Neutrophil (primary cell): ENCODE measurements at regions not wholly inside any gene's neighbourhood (a gene's known extent, or its start where the extent isn't known, plus 50 kb on each side); places are given as distances from the start of the nearest gene placed in this dataset.

Experiments used
- H3K27ac ChIP-seq: fragments of 200-600 bp; sonication (generic); 2 replicates; pipeline ENCODE4 v1.5.1; 2016; ENCODE audit warnings: mild to moderate bottlenecking, moderate library complexity
- H3K27me3 ChIP-seq: fragments of 200-600 bp; sonication (generic); 2 replicates; pipeline ENCODE4 v1.6.0; 2016; ENCODE audit warnings: mild to moderate bottlenecking
- H3K36me3 ChIP-seq: fragments of 200-600 bp; sonication (generic); 2 replicates; pipeline ENCODE4 v1.5.1; 2017
- H3K4me1 ChIP-seq, 2 experiments: fragments of 200-600 bp in 1 of 2; sonication (generic) in 1 of 2; 1 replicate in 1 of 2; 2 replicates in 1 of 2; pipeline versions ENCODE4 v1.5.1 to v1.6.1; 2013 to 2016; ENCODE audit warnings: low read depth in 1 of 2, low read length in 1 of 2, mild to moderate bottlenecking in 1 of 2, moderate library complexity in 1 of 2; ENCODE audit not compliant: control insufficient read depth in 1 of 2, insufficient read depth in 1 of 2
- H3K4me3 ChIP-seq, 2 experiments: fragments of 200-600 bp in 1 of 2; sonication (generic) in 1 of 2; 1 replicate in 1 of 2; 2 replicates in 1 of 2; pipeline ENCODE4 v1.5.1; 2013 to 2016; ENCODE audit warnings: low read depth in 1 of 2, low read length in 1 of 2, mild to moderate bottlenecking in 1 of 2, moderate library complexity in 1 of 2
- H3K9me3 ChIP-seq: fragments of 200-600 bp; sonication (generic); 2 replicates; pipeline ENCODE4 v1.5.1; 2016
- CTCF ChIP-seq: fragments of 200-600 bp; sonication (generic); IDR thresholded peaks from 2 replicates; pipeline ENCODE4 v1.5.1; 2016; ENCODE audit warnings: antibody characterized with exemption

DNA sequence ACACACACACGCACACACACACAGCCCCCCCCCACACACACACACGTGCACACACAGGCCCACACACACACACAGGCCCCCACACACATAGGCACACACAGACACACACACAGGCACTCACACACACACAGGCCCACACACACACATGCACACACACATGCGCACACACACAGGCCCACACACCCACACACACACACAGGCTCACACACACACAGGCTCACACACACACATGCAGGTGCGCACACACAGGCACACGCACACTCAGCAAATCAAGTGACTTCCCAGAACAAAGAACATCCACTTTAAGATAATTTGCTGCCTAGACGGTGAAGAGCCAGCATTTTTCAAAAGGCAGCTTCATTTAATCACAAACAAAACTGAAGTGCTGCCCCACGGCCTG lies 78.5 kb upstream of the FBRSL1 start:
- H3K36me3 ChIP-seq = no peaks in the 10 kb centered on the region
- no peak for TF ChIP-seq CTCF
- no peaks in the 10 kb centered on the region for H3K9me3 ChIP-seq
- no peak overlapping the region for H3K27ac ChIP-seq
- peaks cover 3 to 4% of the 10 kb centered on the region in 2 experiments for H3K4me1 ChIP-seq
- H3K4me3 ChIP-seq = no peak overlapping the region
- peaks cover 11% of the 10 kb centered on the region for H3K27me3 ChIP-seq

GRCh38 chr12:132410849-132411248 lies 79.1 kb upstream of the FBRSL1 start:
- Histone ChIP-seq H3K9me3 (no peaks in the 10 kb centered on the region), H3K4me1 (peaks cover 3 to 4% of the 10 kb centered on the region in 2 experiments), H3K4me3 (no peak overlapping the region), H3K27ac (no peak overlapping the region), H3K36me3 (no peaks in the 10 kb centered on the region), H3K27me3 (peaks cover 11% of the 10 kb centered on the region)
- TF ChIP-seq CTCF = no peak

GRCh38 chr12:132410296-132410625 lies 79.7 kb upstream of the FBRSL1 start:
- H3K4me3 ChIP-seq = no peak overlapping the region
- TF ChIP-seq CTCF = no peak
- H3K4me1 ChIP-seq = peaks cover 3 to 4% of the 10 kb centered on the region in 2 experiments
- H3K36me3 ChIP-seq = no peaks in the 10 kb centered on the region
- no peaks in the 10 kb centered on the region for H3K9me3 ChIP-seq
- no peak overlapping the region for H3K27ac ChIP-seq
- peaks cover 13% of the 10 kb centered on the region for H3K27me3 ChIP-seq

DNA sequence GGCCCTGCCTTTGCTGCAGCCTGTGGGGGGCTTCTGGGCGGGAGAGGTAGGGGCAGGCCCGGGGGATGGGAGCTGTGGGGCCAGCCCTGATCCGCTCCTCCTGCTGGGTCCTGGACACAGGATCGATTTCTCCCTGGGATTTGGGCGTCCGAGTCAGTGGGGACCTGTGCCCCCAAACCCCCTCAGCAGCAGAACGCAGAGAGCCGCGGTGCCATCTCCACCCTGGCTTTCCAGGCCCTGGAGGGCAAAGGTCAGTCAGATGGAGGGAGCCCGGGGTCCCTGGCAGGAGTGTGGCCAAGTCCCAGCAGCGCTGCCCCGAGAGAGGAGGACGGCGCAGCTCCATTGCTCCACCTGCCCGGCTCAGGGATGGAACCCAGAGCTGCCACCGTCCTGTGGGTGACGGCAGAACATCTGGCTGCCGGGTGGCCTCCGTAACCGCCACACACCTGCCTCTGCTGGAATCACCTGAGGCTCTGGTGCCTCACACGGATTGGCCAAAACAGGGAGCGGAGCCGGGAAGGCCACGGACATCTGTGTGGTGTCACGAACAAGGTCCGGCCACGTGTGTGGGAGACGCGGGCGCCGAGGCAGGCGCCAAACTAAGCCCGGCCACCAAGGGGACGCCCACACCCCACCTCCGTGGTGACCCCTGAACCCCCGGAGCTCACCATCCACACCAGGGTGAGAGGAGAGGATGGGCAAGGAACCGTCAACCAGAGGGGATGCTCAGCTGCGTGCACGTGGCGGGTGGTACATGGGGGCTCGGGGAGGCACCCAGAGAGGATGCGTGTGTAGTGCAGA lies 80.3 kb upstream of the FBRSL1 start:
- Histone ChIP-seq H3K36me3 (no peaks in the 10 kb centered on the region), H3K4me3 (no peak overlapping the region), H3K9me3 (no peaks in the 10 kb centered on the region), H3K4me1 (peaks cover 0 to under 1% of the 10 kb centered on the region in 2 experiments), H3K27ac (no peak overlapping the region), H3K27me3 (peaks cover 14% of the 10 kb centered on the region)
- TF ChIP-seq CTCF = no peak

DNA sequence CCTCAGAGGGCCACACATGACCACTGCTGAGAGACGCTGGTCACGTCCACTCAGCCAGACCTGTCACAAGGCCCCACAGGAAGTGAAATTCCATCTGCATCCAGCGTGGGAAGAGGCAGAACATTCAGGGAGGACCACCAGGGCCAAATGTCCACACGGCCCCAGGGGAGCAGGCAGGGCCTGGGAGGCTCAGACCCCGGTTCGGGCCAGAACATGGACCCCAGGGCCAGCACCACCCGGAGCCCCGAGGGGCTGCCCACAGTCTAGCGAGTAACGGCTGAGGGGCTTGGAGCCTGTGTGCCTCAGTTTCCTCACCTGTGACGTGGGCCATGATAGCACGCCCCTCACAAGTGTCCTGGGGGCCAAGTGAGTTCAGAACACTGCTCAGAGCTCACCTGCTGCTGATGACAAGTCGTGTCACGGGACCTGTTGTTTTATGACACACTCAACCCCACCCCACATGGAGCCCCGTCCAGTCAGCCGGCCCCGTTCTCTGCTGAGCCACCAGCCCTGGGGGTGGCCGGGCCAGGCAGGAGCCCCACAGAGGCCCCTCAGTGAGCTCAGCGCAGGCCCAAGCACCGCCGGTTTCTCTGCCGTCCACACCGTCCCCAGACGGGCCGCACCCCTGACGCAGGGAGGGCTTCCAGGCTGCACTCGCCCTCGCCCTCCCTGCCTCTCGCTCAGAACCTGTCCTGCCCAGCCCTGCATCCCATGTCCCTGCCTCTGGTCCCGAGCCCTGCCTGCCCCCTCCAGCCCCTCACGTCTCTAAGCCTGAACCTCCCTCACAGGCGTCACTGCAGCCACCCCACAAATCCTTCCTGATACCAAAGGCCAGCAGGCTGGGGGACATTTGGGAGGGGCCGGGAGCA lies 79.5 kb upstream of the GALNT9 start:
- Histone ChIP-seq H3K4me3 (no peak overlapping the region), H3K36me3 (no peaks in the 10 kb centered on the region), H3K27me3 (peaks cover 6% of the 10 kb centered on the region), H3K27ac (no peak overlapping the region), H3K9me3 (no peaks in the 10 kb centered on the region), H3K4me1 (no peaks in the 10 kb centered on the region)
- no peak for TF ChIP-seq CTCF
